ENCODE measurements at regions not wholly inside any gene's neighbourhood (a gene's known extent, or its start where the extent isn't known, plus 50 kb on each side); places are given as distances from the start of the nearest gene placed in this dataset.

- H3K4me3 ChIP-seq (replicated peaks; ENCODE audit: low read depth, low read length) = no peak overlapping the region
- DNase-seq (ENCODE audit: extremely low read depth, low read depth) = no peak
- TF ChIP-seq CTCF (IDR thresholded peaks at IDR 0.05; ENCODE audit: low read depth, low read length, missing control alignments) = no peak
These were observed 280.3 kb downstream of the OMA1 start for GRCh38 chr1:58266242-58266641.

- TF ChIP-seq CTCF (IDR thresholded peaks at IDR 0.05; ENCODE audit: low read depth, low read length, missing control alignments) = no peak
- no peak for DNase-seq (ENCODE audit: extremely low read depth, low read depth)
- H3K4me3 ChIP-seq (replicated peaks; ENCODE audit: low read depth, low read length) = no peak overlapping the region
These were observed 282.1 kb downstream of the OMA1 start for GRCh38 chr1:58264462-58264861.

- no peak overlapping the region for H3K4me3 ChIP-seq (replicated peaks; ENCODE audit: low read depth, low read length)
- TF ChIP-seq CTCF (IDR thresholded peaks at IDR 0.05; ENCODE audit: low read depth, low read length, missing control alignments) = no peak
- no peak for DNase-seq (ENCODE audit: extremely low read depth, low read depth)
These were observed 283.8 kb downstream of the OMA1 start for GRCh38 chr1:58262702-58263101.

GRCh38 chr1:58258082-58258481 is 288.4 kb downstream of the OMA1 start:
- no peak for DNase-seq (ENCODE audit: extremely low read depth, low read depth)
- H3K4me3 ChIP-seq (replicated peaks; ENCODE audit: low read depth, low read length) = no peak overlapping the region
- no peak for TF ChIP-seq CTCF (IDR thresholded peaks at IDR 0.05; ENCODE audit: low read depth, low read length, missing control alignments)

- H3K4me3 ChIP-seq (replicated peaks; ENCODE audit: low read depth, low read length) = no peak overlapping the region
- TF ChIP-seq CTCF (IDR thresholded peaks at IDR 0.05; ENCODE audit: low read depth, low read length, missing control alignments) = no peak
- DNase-seq (ENCODE audit: extremely low read depth, low read depth) = no peak
These were observed 289.5 kb downstream of the OMA1 start for GRCh38 chr1:58257003-58257402.

- TF ChIP-seq CTCF (IDR thresholded peaks at IDR 0.05; ENCODE audit: low read depth, low read length, missing control alignments) = no peak
- H3K4me3 ChIP-seq (replicated peaks; ENCODE audit: low read depth, low read length) = no peak overlapping the region
- no peak for DNase-seq (ENCODE audit: extremely low read depth, low read depth)
These were observed 290.0 kb downstream of the OMA1 start for GRCh38 chr1:58256546-58256945.

- DNase-seq (ENCODE audit: extremely low read depth, low read depth) = no peak
- TF ChIP-seq CTCF (IDR thresholded peaks at IDR 0.05; ENCODE audit: low read depth, low read length, missing control alignments) = no peak
- no peak overlapping the region for H3K4me3 ChIP-seq (replicated peaks; ENCODE audit: low read depth, low read length)
These were observed 290.5 kb downstream of the OMA1 start for GRCh38 chr1:58256041-58256440.

Data from HFF-Myc (cell line).